Endothelial cell of umbilical vein (primary cell): ENCODE measurements at regions not wholly inside any gene's neighbourhood (a gene's known extent, or its start where the extent isn't known, plus 50 kb on each side); places are given as distances from the start of the nearest gene placed in this dataset.

Experiments used
- BruUV-seq: library from RNA; stranded (reverse); fragments of 400-500 nt; replicated peaks from 2 replicates; lab custom pipeline; 2021; lab: Mats Ljungman, UMichigan
- CTCF ChIA-PET: fragments of 300-600, 350-600 bp; sonication (Branson Sonifier 250); formaldehyde crosslinking; loops from one replicate; lab custom pipeline; 2021; ENCODE audit warnings: antibody characterized with exemption, inconsistent platforms; lab: Charles Lee
- POLR2A ChIA-PET: fragments of 300-600, 350-600 bp; sonication (Branson Sonifier 250); formaldehyde crosslinking; loops from one replicate; lab custom pipeline; 2021; ENCODE audit warnings: antibody characterized with exemption, inconsistent platforms; lab: Charles Lee
- DNase-seq: peaks from one replicate; pipeline ENCODE4 v3.0.0-alpha.2; 2011; ENCODE audit warnings: low read depth, low spot score
- FAIRE-seq: peaks from 2 replicates; lab custom pipeline; 2011; peaks lifted over from hg19 to GRCh38; lab: Jason Lieb, UNC
- H2AFZ ChIP-seq: 2 replicates; pipeline ENCODE4 v1.6.0; 2012; ENCODE audit warnings: low read depth, low read length, control low read depth, inconsistent platforms
- H3K27ac ChIP-seq: 2 replicates; pipeline ENCODE4 v1.5.1; 2011; ENCODE audit warnings: low read depth, mild to moderate bottlenecking, control low read depth, low read length, moderate library complexity; ENCODE audit not compliant: insufficient read depth
- H3K27me3 ChIP-seq, 2 experiments: 2 replicates each; pipeline versions ENCODE4 v1.6.0 to v1.6.1; 2011; ENCODE audit warnings: low read length in 2 of 2, mixed read lengths in 1 of 2; ENCODE audit not compliant: control insufficient read depth in 2 of 2, insufficient read depth in 2 of 2
- H3K36me3 ChIP-seq, 2 experiments: 2 replicates in 1 of 2; 3 replicates in 1 of 2; pipeline ENCODE4 v1.5.1; 2011; ENCODE audit warnings: low read length in 2 of 2, mild to moderate bottlenecking in 1 of 2, moderate library complexity in 1 of 2; ENCODE audit not compliant: control insufficient read depth in 2 of 2, insufficient read depth in 2 of 2; ENCODE audit errors: extremely low read depth in 1 of 2
- H3K4me1 ChIP-seq: 3 replicates; pipeline ENCODE4 v1.5.1; 2011; ENCODE audit warnings: mild to moderate bottlenecking, low read length; ENCODE audit not compliant: control insufficient read depth, insufficient read depth; ENCODE audit errors: extremely low read depth
- H3K4me2 ChIP-seq: 2 replicates; pipeline ENCODE4 v1.6.1; 2011; ENCODE audit warnings: low read length, control low read depth, mixed read lengths; ENCODE audit not compliant: insufficient read depth
- H3K4me3 ChIP-seq, 3 experiments: fragments of 200-600 bp in 1 of 3; sonication (generic), shearing (Covaris generic) in 1 of 3; replicated peaks in 1 of 3; 2 replicates each; pipeline ENCODE4 v1.5.1; 2011 to 2016; ENCODE audit warnings: control low read depth in 3 of 3, low read length in 3 of 3, mild to moderate bottlenecking in 2 of 3, inconsistent platforms in 1 of 3, low read depth in 1 of 3, moderate library complexity in 1 of 3; ENCODE audit not compliant: insufficient read depth in 1 of 3
- H3K79me2 ChIP-seq: 2 replicates; pipeline ENCODE4 v1.6.0; 2012; ENCODE audit warnings: low read length, inconsistent platforms; ENCODE audit not compliant: control insufficient read depth, insufficient read depth
- H3K9ac ChIP-seq: replicated peaks from 2 replicates; pipeline ENCODE3; 2011; ENCODE audit warnings: low read length, control low read depth; ENCODE audit not compliant: insufficient read depth; ENCODE audit errors: extremely low read depth
- H3K9me1 ChIP-seq: replicated peaks from 3 replicates; pipeline ENCODE4 v1.6.0; 2011; ENCODE audit warnings: mild to moderate bottlenecking, low read length; ENCODE audit not compliant: control insufficient read depth, insufficient read depth; ENCODE audit errors: extremely low read depth
- H3K9me3 ChIP-seq: replicated peaks from 2 replicates; pipeline ENCODE4 v1.5.1; 2012; ENCODE audit warnings: low read length, inconsistent platforms; ENCODE audit not compliant: control insufficient read depth, insufficient read depth
- H4K20me1 ChIP-seq: replicated peaks from 2 replicates; pipeline ENCODE3; 2011; ENCODE audit warnings: mild to moderate bottlenecking, low read length; ENCODE audit not compliant: control insufficient read depth, insufficient read depth; ENCODE audit errors: extremely low read depth
- FOS ChIP-seq: IDR thresholded peaks from 2 replicates; pipeline ENCODE4 v1.6.1; 2011; ENCODE audit warnings: mild to moderate bottlenecking, low read length, moderate library complexity, borderline replicate concordance; ENCODE audit not compliant: insufficient read depth
- GATA2 ChIP-seq: IDR thresholded peaks from 2 replicates; pipeline ENCODE4 v1.7.0; 2011; ENCODE audit warnings: low read depth, mild to moderate bottlenecking, moderate library complexity, mixed read lengths, low read length; ENCODE audit not compliant: insufficient read length, insufficient read depth
- JUN ChIP-seq: IDR thresholded peaks from 2 replicates; pipeline ENCODE4 v1.6.1; 2011; ENCODE audit warnings: borderline replicate concordance, low read depth; ENCODE audit not compliant: insufficient read length, insufficient read depth
- MAX ChIP-seq: IDR thresholded peaks from 2 replicates; pipeline ENCODE4 v1.6.1; 2011; ENCODE audit not compliant: insufficient read depth, insufficient read length
- POLR2A ChIP-seq: IDR thresholded peaks from 2 replicates; pipeline ENCODE4 v1.6.1; 2012; ENCODE audit warnings: low read depth, mild to moderate bottlenecking, control low read depth, low read length
- POLR2AphosphoS5 ChIP-seq: IDR thresholded peaks from 2 replicates; pipeline ENCODE4 v1.6.1; 2012; ENCODE audit warnings: low read depth, mild to moderate bottlenecking, control low read depth, low read length, moderate library complexity; ENCODE audit not compliant: insufficient read depth
- dilution Hi-C: fragments of 300-500 bp; cut with MboI; formaldehyde crosslinking; loops from one replicate; pipeline ENCODE4 v1.15.0; 2019; ENCODE audit warnings: low sequenced_read_pairs; ENCODE audit not compliant: extremely low pct_ligation_motif_present
- intact Hi-C: fragments of 100-400 bp; cut with micrococcal nuclease; formaldehyde crosslinking; loops from one replicate; pipeline ENCODE4 v1.10.0; 2022

DNA sequence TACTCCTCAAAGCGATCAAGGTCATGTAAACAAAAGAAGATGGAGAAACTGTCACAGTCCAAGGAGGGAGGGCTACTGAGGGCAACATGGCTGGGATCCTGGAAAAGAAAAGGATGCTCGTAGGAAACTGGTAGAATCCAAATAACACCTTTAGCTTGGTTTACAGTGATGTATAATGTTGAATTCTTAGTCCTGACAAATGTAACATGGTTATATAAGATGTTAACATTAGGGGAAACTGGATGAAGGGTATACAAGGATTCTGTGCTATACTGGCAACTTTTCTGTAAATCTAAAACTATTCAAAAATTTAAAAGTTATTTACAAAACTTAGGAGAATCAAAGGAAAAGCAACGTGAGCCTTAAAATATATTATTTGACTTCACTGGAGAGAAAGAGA, 257.0 kb downstream of the TTC32 start:
- Histone ChIP-seq H3K4me1 (no peaks in the 10 kb centered on the region), H2AFZ (no peak overlapping the region), H4K20me1 (no peaks in the 10 kb centered on the region), H3K27ac (no peak overlapping the region), H3K4me3 (no peak overlapping the region), H3K4me2 (no peak overlapping the region), H3K9ac (no peak overlapping the region), H3K36me3 (no peaks in the 10 kb centered on the region), H3K79me2 (no peaks in the 10 kb centered on the region), H3K9me3 (no peaks in the 10 kb centered on the region), H3K9me1 (no peaks in the 10 kb centered on the region), H3K27me3 (no peaks in the 10 kb centered on the region)
- FAIRE-seq (no peak), DNase-seq (no peak)
- intact Hi-C loops, result no loop called here
- BruUV-seq, result no TSS peak
- dilution Hi-C loops, result no loop called here
- CTCF ChIA-PET, result interaction anchor here (1.0 kb wide), 1 partner anchor 9 kb away, joined by 3 read pairs; no protein-coding TSS in a partner anchor
- no peak for TF ChIP-seq MAX
- POLR2A ChIA-PET, result no interaction called here

- no peak overlapping the region for H3K4me2 ChIP-seq
- H3K27ac ChIP-seq, result no peak overlapping the region
- H3K9ac ChIP-seq, result no peak overlapping the region
- H3K27me3 ChIP-seq, result no peaks in the 10 kb centered on the region
- ChIA-PET POLR2A (no interaction called here), CTCF (no interaction called here)
- FAIRE-seq, result no peak
- no peaks in the 10 kb centered on the region for H4K20me1 ChIP-seq
- dilution Hi-C loops, result no loop called here
- no peak for DNase-seq
- no peaks in the 10 kb centered on the region for H3K9me1 ChIP-seq
- no peaks in the 10 kb centered on the region for H3K79me2 ChIP-seq
- no peaks in the 10 kb centered on the region for H3K36me3 ChIP-seq
- H3K4me3 ChIP-seq, result no peak overlapping the region
- BruUV-seq, result no TSS peak
- no peaks in the 10 kb centered on the region for H3K4me1 ChIP-seq
- TF ChIP-seq POLR2AphosphoS5 (no peak), POLR2A (no peak), FOS (no peak), GATA2 (no peak), JUN (no peak), MAX (no peak)
- intact Hi-C loops, result no loop called here
- H3K9me3 ChIP-seq, result no peaks in the 10 kb centered on the region
- H2AFZ ChIP-seq, result no peak overlapping the region
Observed at GRCh38 chr2:19643117-19643518, 258.7 kb downstream of the TTC32 start.
